ENCODE measurements at regions not wholly inside any gene's neighbourhood (a gene's known extent, or its start where the extent isn't known, plus 50 kb on each side); places are given as distances from the start of the nearest gene placed in this dataset.

DNA sequence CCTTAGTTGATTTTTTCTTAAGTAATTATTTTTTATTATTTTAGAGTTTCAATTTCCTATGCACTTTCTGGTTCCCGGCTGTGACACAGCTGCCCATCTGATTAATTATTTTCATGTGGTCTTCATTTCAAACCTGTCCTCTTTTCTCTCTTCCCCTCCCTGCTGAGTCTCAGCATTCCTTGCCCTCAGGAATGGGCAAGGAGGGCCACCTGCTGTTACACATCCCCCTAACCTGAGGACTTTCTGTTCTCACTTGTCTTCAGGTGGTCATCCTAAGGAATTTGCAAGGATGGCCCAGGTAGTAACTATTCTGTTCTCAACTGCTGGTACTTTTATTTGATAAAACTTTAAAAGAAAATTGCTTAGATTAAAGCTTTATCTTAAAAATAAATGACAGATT lies 545.0 kb downstream of the OTOL1 start:
- Mint-ChIP-seq H3K4me3 (no peak overlapping the region), H3K9me3 (peaks cover 27% of the 10 kb centered on the region), H3K27ac (peak overlapping the region; percentile 79), H3K4me1 (peaks cover 24% of the 10 kb centered on the region), H3K36me3 (peaks cover 21% of the 10 kb centered on the region), H3K27me3 (ENCODE audit: low read depth) (peaks cover 7% of the 10 kb centered on the region)
- ATAC-seq = peak; percentile 97
- CTCF ChIA-PET = no interaction called here
- POLR2A ChIA-PET = no interaction called here
- DNase-seq (ENCODE audit: low spot score) = peak; percentile 57
- TF ChIP-seq ZNF121 (CRISPR knock-in tag; IDR thresholded peaks at IDR 0.05) (no peak), SP1 (CRISPR knock-in tag; conservative IDR thresholded peaks at IDR 0.05) (no peak), EMX1 (CRISPR knock-in tag; IDR thresholded peaks at IDR 0.05) (no peak), CBFB (CRISPR knock-in tag; IDR thresholded peaks at IDR 0.05; ENCODE audit: low read depth) (no peak), NFATC4 (CRISPR knock-in tag; IDR thresholded peaks at IDR 0.05) (no peak), MXD4 (CRISPR knock-in tag; IDR thresholded peaks at IDR 0.05; ENCODE audit: borderline replicate concordance) (peak; percentile 77; the same call in 1 of the 2 replicates), NR1H2 (CRISPR knock-in tag; IDR thresholded peaks at IDR 0.05) (no peak), TEAD4 (CRISPR knock-in tag; IDR thresholded peaks at IDR 0.05) (no peak), FOXP1 (CRISPR knock-in tag; IDR thresholded peaks at IDR 0.05; ENCODE audit: borderline replicate concordance) (no peak), NR3C1 (CRISPR knock-in tag; conservative IDR thresholded peaks at IDR 0.05; ENCODE audit: low read depth) (no peak), IRF2 (CRISPR knock-in tag; IDR thresholded peaks at IDR 0.05; ENCODE audit: borderline replicate concordance, low read depth) (no peak), KAT7 (CRISPR knock-in tag; IDR thresholded peaks at IDR 0.05; ENCODE audit: borderline replicate concordance) (no peak), TEAD1 (CRISPR knock-in tag; IDR thresholded peaks at IDR 0.05) (peak; percentile 69; the same call in 1 of the 2 replicates), JUN (CRISPR knock-in tag; IDR thresholded peaks at IDR 0.05) (no peak), SOX15 (CRISPR knock-in tag; IDR thresholded peaks at IDR 0.05) (no peak), PRRX2 (CRISPR knock-in tag; IDR thresholded peaks at IDR 0.05) (no peak; the same call in 1 of the 2 replicates), GABPB1 (CRISPR knock-in tag; IDR thresholded peaks at IDR 0.05) (no peak), CREM (CRISPR knock-in tag; IDR thresholded peaks at IDR 0.05) (no peak), ZNF263 (CRISPR knock-in tag; IDR thresholded peaks at IDR 0.05; ENCODE audit: low read depth) (no peak), ZNF423 (CRISPR knock-in tag; IDR thresholded peaks at IDR 0.05) (peak; percentile 90), RELA (CRISPR knock-in tag; IDR thresholded peaks at IDR 0.05; ENCODE audit: borderline replicate concordance) (no peak), SMAD4 (CRISPR knock-in tag; IDR thresholded peaks at IDR 0.05) (no peak)
- TF ChIP-seq, protein P1, sequence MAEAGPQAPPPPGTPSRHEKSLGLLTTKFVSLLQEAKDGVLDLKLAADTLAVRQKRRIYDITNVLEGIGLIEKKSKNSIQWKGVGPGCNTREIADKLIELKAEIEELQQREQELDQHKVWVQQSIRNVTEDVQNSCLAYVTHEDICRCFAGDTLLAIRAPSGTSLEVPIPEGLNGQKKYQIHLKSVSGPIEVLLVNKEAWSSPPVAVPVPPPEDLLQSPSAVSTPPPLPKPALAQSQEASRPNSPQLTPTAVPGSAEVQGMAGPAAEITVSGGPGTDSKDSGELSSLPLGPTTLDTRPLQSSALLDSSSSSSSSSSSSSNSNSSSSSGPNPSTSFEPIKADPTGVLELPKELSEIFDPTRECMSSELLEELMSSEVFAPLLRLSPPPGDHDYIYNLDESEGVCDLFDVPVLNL (CRISPR knock-in tag; IDR thresholded peaks at IDR 0.05; ENCODE audit: borderline replicate concordance, low read depth) = no peak
- TF ChIP-seq, protein P2, sequence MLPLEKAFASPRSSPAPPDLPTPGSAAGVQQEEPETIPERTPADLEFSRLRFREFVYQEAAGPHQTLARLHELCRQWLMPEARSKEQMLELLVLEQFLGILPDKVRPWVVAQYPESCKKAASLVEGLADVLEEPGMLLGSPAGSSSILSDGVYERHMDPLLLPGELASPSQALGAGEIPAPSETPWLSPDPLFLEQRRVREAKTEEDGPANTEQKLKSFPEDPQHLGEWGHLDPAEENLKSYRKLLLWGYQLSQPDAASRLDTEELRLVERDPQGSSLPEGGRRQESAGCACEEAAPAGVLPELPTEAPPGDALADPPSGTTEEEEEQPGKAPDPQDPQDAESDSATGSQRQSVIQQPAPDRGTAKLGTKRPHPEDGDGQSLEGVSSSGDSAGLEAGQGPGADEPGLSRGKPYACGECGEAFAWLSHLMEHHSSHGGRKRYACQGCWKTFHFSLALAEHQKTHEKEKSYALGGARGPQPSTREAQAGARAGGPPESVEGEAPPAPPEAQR (CRISPR knock-in tag; IDR thresholded peaks at IDR 0.05) = peak; percentile 94
- TF ChIP-seq, protein P3, sequence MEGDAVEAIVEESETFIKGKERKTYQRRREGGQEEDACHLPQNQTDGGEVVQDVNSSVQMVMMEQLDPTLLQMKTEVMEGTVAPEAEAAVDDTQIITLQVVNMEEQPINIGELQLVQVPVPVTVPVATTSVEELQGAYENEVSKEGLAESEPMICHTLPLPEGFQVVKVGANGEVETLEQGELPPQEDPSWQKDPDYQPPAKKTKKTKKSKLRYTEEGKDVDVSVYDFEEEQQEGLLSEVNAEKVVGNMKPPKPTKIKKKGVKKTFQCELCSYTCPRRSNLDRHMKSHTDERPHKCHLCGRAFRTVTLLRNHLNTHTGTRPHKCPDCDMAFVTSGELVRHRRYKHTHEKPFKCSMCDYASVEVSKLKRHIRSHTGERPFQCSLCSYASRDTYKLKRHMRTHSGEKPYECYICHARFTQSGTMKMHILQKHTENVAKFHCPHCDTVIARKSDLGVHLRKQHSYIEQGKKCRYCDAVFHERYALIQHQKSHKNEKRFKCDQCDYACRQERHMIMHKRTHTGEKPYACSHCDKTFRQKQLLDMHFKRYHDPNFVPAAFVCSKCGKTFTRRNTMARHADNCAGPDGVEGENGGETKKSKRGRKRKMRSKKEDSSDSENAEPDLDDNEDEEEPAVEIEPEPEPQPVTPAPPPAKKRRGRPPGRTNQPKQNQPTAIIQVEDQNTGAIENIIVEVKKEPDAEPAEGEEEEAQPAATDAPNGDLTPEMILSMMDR (IDR thresholded peaks at IDR 0.05) = no peak
- TF ChIP-seq, protein P4, sequence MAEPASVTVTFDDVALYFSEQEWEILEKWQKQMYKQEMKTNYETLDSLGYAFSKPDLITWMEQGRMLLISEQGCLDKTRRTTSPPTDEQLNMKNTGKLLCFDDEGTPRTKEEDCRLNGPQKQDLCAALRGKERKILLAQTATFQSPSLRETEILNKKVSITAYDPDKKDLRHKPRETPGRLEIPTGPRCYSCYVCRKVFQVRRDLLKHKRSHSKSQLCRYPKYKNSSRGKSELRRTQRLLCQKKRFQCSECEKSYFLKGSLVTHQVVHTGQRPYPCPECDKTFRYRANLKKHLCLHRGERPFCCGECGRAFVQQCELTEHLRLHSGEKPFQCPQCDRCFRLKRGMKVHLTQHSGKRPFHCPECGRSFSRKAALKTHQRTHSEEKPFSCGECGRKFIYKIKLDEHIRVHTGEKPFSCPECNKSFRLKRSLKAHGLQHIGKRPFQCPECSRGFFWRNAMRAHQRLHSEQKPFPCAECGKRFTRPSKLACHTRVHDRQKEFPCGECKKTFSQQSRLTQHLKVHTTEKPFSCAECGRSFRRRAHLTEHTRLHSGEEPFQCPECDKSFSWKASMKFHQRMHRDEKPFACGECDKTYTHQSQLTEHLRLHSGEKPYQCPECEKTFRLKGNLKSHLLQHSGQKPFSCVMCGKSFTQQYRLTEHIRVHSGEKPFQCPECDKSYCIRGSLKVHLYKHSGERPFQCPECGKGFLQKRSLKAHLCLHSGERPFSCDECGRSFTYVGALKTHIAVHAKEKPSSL (CRISPR knock-in tag; conservative IDR thresholded peaks at IDR 0.05) = 0 out of 2 replicates have a peak, but pooled peaks have one; percentile 67
- TF ChIP-seq, protein P5, sequence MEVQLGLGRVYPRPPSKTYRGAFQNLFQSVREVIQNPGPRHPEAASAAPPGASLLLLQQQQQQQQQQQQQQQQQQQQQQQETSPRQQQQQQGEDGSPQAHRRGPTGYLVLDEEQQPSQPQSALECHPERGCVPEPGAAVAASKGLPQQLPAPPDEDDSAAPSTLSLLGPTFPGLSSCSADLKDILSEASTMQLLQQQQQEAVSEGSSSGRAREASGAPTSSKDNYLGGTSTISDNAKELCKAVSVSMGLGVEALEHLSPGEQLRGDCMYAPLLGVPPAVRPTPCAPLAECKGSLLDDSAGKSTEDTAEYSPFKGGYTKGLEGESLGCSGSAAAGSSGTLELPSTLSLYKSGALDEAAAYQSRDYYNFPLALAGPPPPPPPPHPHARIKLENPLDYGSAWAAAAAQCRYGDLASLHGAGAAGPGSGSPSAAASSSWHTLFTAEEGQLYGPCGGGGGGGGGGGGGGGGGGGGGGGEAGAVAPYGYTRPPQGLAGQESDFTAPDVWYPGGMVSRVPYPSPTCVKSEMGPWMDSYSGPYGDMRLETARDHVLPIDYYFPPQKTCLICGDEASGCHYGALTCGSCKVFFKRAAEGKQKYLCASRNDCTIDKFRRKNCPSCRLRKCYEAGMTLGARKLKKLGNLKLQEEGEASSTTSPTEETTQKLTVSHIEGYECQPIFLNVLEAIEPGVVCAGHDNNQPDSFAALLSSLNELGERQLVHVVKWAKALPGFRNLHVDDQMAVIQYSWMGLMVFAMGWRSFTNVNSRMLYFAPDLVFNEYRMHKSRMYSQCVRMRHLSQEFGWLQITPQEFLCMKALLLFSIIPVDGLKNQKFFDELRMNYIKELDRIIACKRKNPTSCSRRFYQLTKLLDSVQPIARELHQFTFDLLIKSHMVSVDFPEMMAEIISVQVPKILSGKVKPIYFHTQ (CRISPR knock-in tag; IDR thresholded peaks at IDR 0.05) = peak; percentile 84; the same call in 1 of the 2 replicates
- TF ChIP-seq, protein P6, sequence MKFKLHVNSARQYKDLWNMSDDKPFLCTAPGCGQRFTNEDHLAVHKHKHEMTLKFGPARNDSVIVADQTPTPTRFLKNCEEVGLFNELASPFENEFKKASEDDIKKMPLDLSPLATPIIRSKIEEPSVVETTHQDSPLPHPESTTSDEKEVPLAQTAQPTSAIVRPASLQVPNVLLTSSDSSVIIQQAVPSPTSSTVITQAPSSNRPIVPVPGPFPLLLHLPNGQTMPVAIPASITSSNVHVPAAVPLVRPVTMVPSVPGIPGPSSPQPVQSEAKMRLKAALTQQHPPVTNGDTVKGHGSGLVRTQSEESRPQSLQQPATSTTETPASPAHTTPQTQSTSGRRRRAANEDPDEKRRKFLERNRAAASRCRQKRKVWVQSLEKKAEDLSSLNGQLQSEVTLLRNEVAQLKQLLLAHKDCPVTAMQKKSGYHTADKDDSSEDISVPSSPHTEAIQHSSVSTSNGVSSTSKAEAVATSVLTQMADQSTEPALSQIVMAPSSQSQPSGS (CRISPR knock-in tag; IDR thresholded peaks at IDR 0.05; ENCODE audit: borderline replicate concordance, low read depth) = no peak
- TF ChIP-seq, protein P7, sequence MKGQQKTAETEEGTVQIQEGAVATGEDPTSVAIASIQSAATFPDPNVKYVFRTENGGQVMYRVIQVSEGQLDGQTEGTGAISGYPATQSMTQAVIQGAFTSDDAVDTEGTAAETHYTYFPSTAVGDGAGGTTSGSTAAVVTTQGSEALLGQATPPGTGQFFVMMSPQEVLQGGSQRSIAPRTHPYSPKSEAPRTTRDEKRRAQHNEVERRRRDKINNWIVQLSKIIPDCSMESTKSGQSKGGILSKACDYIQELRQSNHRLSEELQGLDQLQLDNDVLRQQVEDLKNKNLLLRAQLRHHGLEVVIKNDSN (CRISPR knock-in tag; IDR thresholded peaks at IDR 0.05) = no peak

Measured in WTC11 (cell line).